Progenitor cell of endocrine pancreas (in vitro differentiated cells): ENCODE measurements at regions not wholly inside any gene's neighbourhood (a gene's known extent, or its start where the extent isn't known, plus 50 kb on each side); places are given as distances from the start of the nearest gene placed in this dataset.

Source experiments
- DNase-seq: peaks from one replicate; pipeline ENCODE4 v3.0.0; 2021; ENCODE audit warnings: low spot score; ENCODE audit not compliant: unreplicated experiment
- H3K27ac Mint-ChIP-seq: 2 replicates; pipeline ENCODE4 v1.8.0; 2021; ENCODE audit warnings: mild to moderate bottlenecking, moderate library complexity, mixed read lengths
- H3K27me3 Mint-ChIP-seq: 2 replicates; pipeline ENCODE4 v1.8.0; 2021; ENCODE audit warnings: mixed read lengths
- H3K36me3 Mint-ChIP-seq: 2 replicates; pipeline ENCODE4 v1.8.0; 2022; ENCODE audit warnings: mixed read lengths; ENCODE audit not compliant: insufficient read depth
- H3K4me1 Mint-ChIP-seq: 2 replicates; pipeline ENCODE4 v1.8.0; 2021; ENCODE audit warnings: low read depth, mixed read lengths
- H3K4me3 Mint-ChIP-seq: 2 replicates; pipeline ENCODE4 v1.8.0; 2021; ENCODE audit warnings: low read depth, mild to moderate bottlenecking, moderate library complexity, mixed read lengths
- H3K9me3 Mint-ChIP-seq: 2 replicates; pipeline ENCODE4 v1.8.0; 2021; ENCODE audit warnings: low read depth, mixed read lengths
- CTCF ChIP-seq: fragments of 200-600 bp; sonication (generic); IDR thresholded peaks from one replicate; pipeline ENCODE4 v1.5.0; 2021; ENCODE audit warnings: antibody characterized with exemption, mild to moderate bottlenecking; ENCODE audit not compliant: unreplicated experiment

- no peak for TF ChIP-seq CTCF
- no peak for DNase-seq
- H3K27me3 Mint-ChIP-seq: no peaks in the 10 kb centered on the region
- no peaks in the 10 kb centered on the region for H3K4me1 Mint-ChIP-seq
- no peaks in the 10 kb centered on the region for H3K9me3 Mint-ChIP-seq
- no peak overlapping the region for H3K27ac Mint-ChIP-seq
- no peaks in the 10 kb centered on the region for H3K36me3 Mint-ChIP-seq
- no peak overlapping the region for H3K4me3 Mint-ChIP-seq
These were observed 336.6 kb upstream of the SLITRK6 start for GRCh38 chr13:86135856-86136255.

GRCh38 chr13:86121881-86122280 is 322.7 kb upstream of the SLITRK6 start:
- DNase-seq: no peak
- Mint-ChIP-seq H3K27me3 (no peaks in the 10 kb centered on the region), H3K9me3 (no peaks in the 10 kb centered on the region), H3K4me3 (no peak overlapping the region), H3K27ac (no peak overlapping the region), H3K36me3 (no peaks in the 10 kb centered on the region), H3K4me1 (no peaks in the 10 kb centered on the region)
- TF ChIP-seq CTCF: no peak

- Mint-ChIP-seq H3K4me3 (no peak overlapping the region), H3K27ac (no peak overlapping the region), H3K36me3 (no peaks in the 10 kb centered on the region), H3K9me3 (peaks cover 9% of the 10 kb centered on the region), H3K4me1 (no peaks in the 10 kb centered on the region), H3K27me3 (no peaks in the 10 kb centered on the region)
- no peak for TF ChIP-seq CTCF
- DNase-seq: no peak
These were observed 309.9 kb upstream of the SLITRK6 start for GRCh38 chr13:86109107-86109506.

GRCh38 chr13:86108334-86108733 is 309.1 kb upstream of the SLITRK6 start:
- Mint-ChIP-seq H3K4me3 (no peak overlapping the region), H3K27ac (no peak overlapping the region), H3K27me3 (no peaks in the 10 kb centered on the region), H3K36me3 (no peaks in the 10 kb centered on the region), H3K9me3 (peaks cover 11% of the 10 kb centered on the region), H3K4me1 (no peaks in the 10 kb centered on the region)
- no peak for TF ChIP-seq CTCF
- no peak for DNase-seq

GRCh38 chr13:86098511-86098910 is 299.3 kb upstream of the SLITRK6 start:
- no peaks in the 10 kb centered on the region for H3K27me3 Mint-ChIP-seq
- H3K4me3 Mint-ChIP-seq: no peak overlapping the region

More at GRCh38 chr13:86098511-86098910, 299.3 kb upstream of the SLITRK6 start:
- H3K9me3 Mint-ChIP-seq: peaks cover 5% of the 10 kb centered on the region
- no peaks in the 10 kb centered on the region for H3K4me1 Mint-ChIP-seq
- no peak overlapping the region for H3K27ac Mint-ChIP-seq
- DNase-seq: no peak
- TF ChIP-seq CTCF: no peak
- H3K36me3 Mint-ChIP-seq: no peaks in the 10 kb centered on the region
